HEK293 (cell line): ENCODE measurements at regions not wholly inside any gene's neighbourhood (a gene's known extent, or its start where the extent isn't known, plus 50 kb on each side); places are given as distances from the start of the nearest gene placed in this dataset.

Experiments used
- CTCF ChIA-PET: fragments of 350-600 bp; formaldehyde crosslinking; extraction: SDS; loops from one replicate; lab custom pipeline; 2021; ENCODE audit warnings: antibody characterized with exemption; lab: Yijun Ruan, JAX
- POLR2A ChIA-PET: fragments of 300-600 bp; formaldehyde crosslinking; extraction: SDS; loops from one replicate; lab custom pipeline; 2020; ENCODE audit warnings: antibody characterized with exemption, inconsistent platforms; lab: Yijun Ruan, JAX
- H3K27ac ChIP-seq: fragments of 200-500 bp; sonication (Bioruptor generic); 2 replicates; pipeline ENCODE4 v1.5.1; 2014; ENCODE audit warnings: low read depth, low read length, control low read depth, inconsistent platforms; ENCODE audit errors: extremely low read depth
- H3K36me3 ChIP-seq, 2 experiments: fragments of 200-500 bp in 1 of 2; sonication (Bioruptor generic) in 1 of 2; 1 replicate in 1 of 2; 2 replicates in 1 of 2; pipeline ENCODE4 v1.5.1; 2014 to 2017; ENCODE audit warnings: inconsistent platforms in 2 of 2, low read length in 2 of 2; ENCODE audit not compliant: control insufficient read depth in 2 of 2, insufficient read depth in 1 of 2
- H3K4me1 ChIP-seq: fragments of 200-500 bp; sonication (Bioruptor generic); 2 replicates; pipeline ENCODE4 v1.5.1; 2014; ENCODE audit warnings: mild to moderate bottlenecking, low read length, inconsistent platforms; ENCODE audit not compliant: control insufficient read depth, insufficient read depth
- H3K4me3 ChIP-seq: 2 replicates; pipeline ENCODE4 v1.5.1; 2011; ENCODE audit warnings: low read depth, mild to moderate bottlenecking, control low read depth, low read length, moderate library complexity
- H3K9me3 ChIP-seq: fragments of 200-500 bp; sonication (Bioruptor generic); 2 replicates; pipeline ENCODE4 v1.5.1; 2014; ENCODE audit warnings: low read depth, low read length, inconsistent platforms; ENCODE audit not compliant: control insufficient read depth, insufficient read depth
- BCL11A ChIP-seq: fragments of 450-650 bp; formaldehyde crosslinking; IDR thresholded peaks from 2 replicates; pipeline ENCODE4 v1.5.1; 2016; ENCODE audit warnings: low read depth, missing biosample characterization, missing genetic modification characterization
- EGR2 ChIP-seq: fragments of 450-650 bp; formaldehyde crosslinking; IDR thresholded peaks from 2 replicates; pipeline ENCODE4 v1.5.1; 2016; ENCODE audit warnings: low read depth, missing biosample characterization, missing genetic modification characterization
- OVOL3 ChIP-seq: fragments of 450-650 bp; formaldehyde crosslinking; IDR thresholded peaks from 2 replicates; pipeline ENCODE4 v1.5.1; 2016; ENCODE audit warnings: missing biosample characterization, missing genetic modification characterization
- SCRT2 ChIP-seq: fragments of 450-650 bp; formaldehyde crosslinking; IDR thresholded peaks from 2 replicates; pipeline ENCODE4 v1.5.1; 2016; ENCODE audit warnings: missing biosample characterization, missing genetic modification characterization
- SP3 ChIP-seq: fragments of 450-650 bp; formaldehyde crosslinking; IDR thresholded peaks from 2 replicates; pipeline ENCODE4 v1.5.1; 2016; ENCODE audit warnings: missing biosample characterization, missing genetic modification characterization
- WT1 ChIP-seq: fragments of 450-650 bp; formaldehyde crosslinking; IDR thresholded peaks from 2 replicates; pipeline ENCODE4 v1.5.1; 2016; ENCODE audit warnings: missing biosample characterization, missing genetic modification characterization
- ZEB2 ChIP-seq: fragments of 450-650 bp; formaldehyde crosslinking; IDR thresholded peaks from 2 replicates; pipeline ENCODE4 v1.5.1; 2016; ENCODE audit warnings: missing biosample characterization, missing genetic modification characterization
- ZFHX2 ChIP-seq: fragments of 450-650 bp; formaldehyde crosslinking; conservative IDR thresholded peaks from 2 replicates; pipeline ENCODE4 v1.5.1; 2016; ENCODE audit warnings: missing biosample characterization, missing genetic modification characterization
- ZFP41 ChIP-seq: fragments of 450-650 bp; formaldehyde crosslinking; IDR thresholded peaks from 2 replicates; pipeline ENCODE4 v1.5.1; 2016; ENCODE audit warnings: missing biosample characterization, missing genetic modification characterization, borderline replicate concordance
- ZNF132 ChIP-seq: fragments of 450-650 bp; formaldehyde crosslinking; IDR thresholded peaks from 2 replicates; pipeline ENCODE4 v1.5.1; 2017; ENCODE audit warnings: missing biosample characterization, missing genetic modification characterization, borderline replicate concordance
- ZNF2 ChIP-seq: fragments of 450-650 bp; formaldehyde crosslinking; IDR thresholded peaks from 2 replicates; pipeline ENCODE4 v1.5.1; 2016; ENCODE audit warnings: missing biosample characterization, missing genetic modification characterization
- ZNF366 ChIP-seq: fragments of 450-650 bp; formaldehyde crosslinking; conservative IDR thresholded peaks from 2 replicates; pipeline ENCODE4 v1.5.1; 2016; ENCODE audit warnings: missing biosample characterization, missing genetic modification characterization
- ZNF529 ChIP-seq: fragments of 450-650 bp; formaldehyde crosslinking; IDR thresholded peaks from 2 replicates; pipeline ENCODE4 v1.5.1; 2017; ENCODE audit warnings: missing genetic modification characterization, missing biosample characterization; ENCODE audit not compliant: insufficient replicate concordance
- ZNF610 ChIP-seq: fragments of 450-650 bp; formaldehyde crosslinking; IDR thresholded peaks from 2 replicates; pipeline ENCODE4 v1.5.1; 2016; ENCODE audit warnings: missing biosample characterization, missing genetic modification characterization, borderline replicate concordance
- ZNF623 ChIP-seq: fragments of 450-650 bp; formaldehyde crosslinking; IDR thresholded peaks from 2 replicates; pipeline ENCODE4 v1.5.1; 2016; ENCODE audit warnings: missing biosample characterization, missing genetic modification characterization
- ZNF837 ChIP-seq: fragments of 450-650 bp; formaldehyde crosslinking; IDR thresholded peaks from 2 replicates; pipeline ENCODE4 v1.5.1; 2016; ENCODE audit warnings: missing biosample characterization, missing genetic modification characterization
- TF ChIP-seq, protein P1 (sequence below): fragments of 450-650 bp; formaldehyde crosslinking; IDR thresholded peaks from 2 replicates; pipeline ENCODE4 v1.5.0; 2017; ENCODE audit warnings: missing biosample characterization, missing genetic modification characterization, borderline replicate concordance
- TF ChIP-seq, protein P2 (sequence below): fragments of 450-650 bp; formaldehyde crosslinking; IDR thresholded peaks from 2 replicates; pipeline ENCODE4 v1.5.1; 2016; ENCODE audit warnings: missing biosample characterization, missing genetic modification characterization, borderline replicate concordance
- TF ChIP-seq, protein P3 (sequence below): fragments of 450-650 bp; formaldehyde crosslinking; IDR thresholded peaks from 2 replicates; pipeline ENCODE4 v1.5.1; 2016; ENCODE audit warnings: missing biosample characterization, missing genetic modification characterization
- TF ChIP-seq, protein P4 (sequence below): fragments of 450-650 bp; formaldehyde crosslinking; IDR thresholded peaks from 2 replicates; pipeline ENCODE4; 2016; ENCODE audit warnings: missing biosample characterization, missing genetic modification characterization
- TF ChIP-seq, protein P5 (sequence below): fragments of 450-650 bp; formaldehyde crosslinking; IDR thresholded peaks from 2 replicates; pipeline ENCODE4 v1.5.1; 2016; ENCODE audit warnings: missing biosample characterization, missing genetic modification characterization

DNA sequence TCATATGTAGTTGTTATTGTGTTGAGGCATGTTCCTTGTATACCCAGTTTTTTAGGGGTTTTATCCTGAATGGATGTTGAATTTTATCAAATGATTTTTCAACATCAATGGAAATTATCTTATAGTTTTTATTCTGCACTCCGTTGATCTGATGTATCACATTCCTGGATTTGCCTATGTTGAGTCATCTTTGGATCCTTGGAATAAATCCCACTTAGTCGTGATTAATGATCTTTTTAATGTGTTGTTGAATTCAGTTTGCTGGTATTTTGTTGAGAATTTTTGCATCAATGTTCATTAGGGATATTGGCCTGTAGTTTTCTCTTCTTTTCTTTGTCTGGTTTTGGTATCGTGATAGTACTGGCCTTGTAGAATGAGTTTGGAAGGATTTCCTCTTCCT is 648.6 kb upstream of the GRM3 start:
- no peak overlapping the region for H3K27ac ChIP-seq
- CTCF ChIA-PET: no interaction called here
- no peaks in the 10 kb centered on the region for H3K36me3 ChIP-seq
- H3K4me1 ChIP-seq: no peaks in the 10 kb centered on the region
- H3K9me3 ChIP-seq: no peaks in the 10 kb centered on the region
- H3K4me3 ChIP-seq: no peak overlapping the region
- no peak for TF ChIP-seq SP3 (tag by site-specific recombination)
- no peak for TF ChIP-seq ZNF837 (tag by site-specific recombination)
- TF ChIP-seq, protein P1, sequence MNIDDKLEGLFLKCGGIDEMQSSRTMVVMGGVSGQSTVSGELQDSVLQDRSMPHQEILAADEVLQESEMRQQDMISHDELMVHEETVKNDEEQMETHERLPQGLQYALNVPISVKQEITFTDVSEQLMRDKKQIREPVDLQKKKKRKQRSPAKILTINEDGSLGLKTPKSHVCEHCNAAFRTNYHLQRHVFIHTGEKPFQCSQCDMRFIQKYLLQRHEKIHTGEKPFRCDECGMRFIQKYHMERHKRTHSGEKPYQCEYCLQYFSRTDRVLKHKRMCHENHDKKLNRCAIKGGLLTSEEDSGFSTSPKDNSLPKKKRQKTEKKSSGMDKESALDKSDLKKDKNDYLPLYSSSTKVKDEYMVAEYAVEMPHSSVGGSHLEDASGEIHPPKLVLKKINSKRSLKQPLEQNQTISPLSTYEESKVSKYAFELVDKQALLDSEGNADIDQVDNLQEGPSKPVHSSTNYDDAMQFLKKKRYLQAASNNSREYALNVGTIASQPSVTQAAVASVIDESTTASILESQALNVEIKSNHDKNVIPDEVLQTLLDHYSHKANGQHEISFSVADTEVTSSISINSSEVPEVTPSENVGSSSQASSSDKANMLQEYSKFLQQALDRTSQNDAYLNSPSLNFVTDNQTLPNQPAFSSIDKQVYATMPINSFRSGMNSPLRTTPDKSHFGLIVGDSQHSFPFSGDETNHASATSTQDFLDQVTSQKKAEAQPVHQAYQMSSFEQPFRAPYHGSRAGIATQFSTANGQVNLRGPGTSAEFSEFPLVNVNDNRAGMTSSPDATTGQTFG (tag by site-specific recombination): no peak
- TF ChIP-seq, protein P2, sequence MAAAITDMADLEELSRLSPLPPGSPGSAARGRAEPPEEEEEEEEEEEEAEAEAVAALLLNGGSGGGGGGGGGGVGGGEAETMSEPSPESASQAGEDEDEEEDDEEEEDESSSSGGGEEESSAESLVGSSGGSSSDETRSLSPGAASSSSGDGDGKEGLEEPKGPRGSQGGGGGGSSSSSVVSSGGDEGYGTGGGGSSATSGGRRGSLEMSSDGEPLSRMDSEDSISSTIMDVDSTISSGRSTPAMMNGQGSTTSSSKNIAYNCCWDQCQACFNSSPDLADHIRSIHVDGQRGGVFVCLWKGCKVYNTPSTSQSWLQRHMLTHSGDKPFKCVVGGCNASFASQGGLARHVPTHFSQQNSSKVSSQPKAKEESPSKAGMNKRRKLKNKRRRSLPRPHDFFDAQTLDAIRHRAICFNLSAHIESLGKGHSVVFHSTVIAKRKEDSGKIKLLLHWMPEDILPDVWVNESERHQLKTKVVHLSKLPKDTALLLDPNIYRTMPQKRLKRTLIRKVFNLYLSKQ (tag by site-specific recombination): no peak
- TF ChIP-seq OVOL3 (tag by site-specific recombination): no peak
- TF ChIP-seq, protein P3, sequence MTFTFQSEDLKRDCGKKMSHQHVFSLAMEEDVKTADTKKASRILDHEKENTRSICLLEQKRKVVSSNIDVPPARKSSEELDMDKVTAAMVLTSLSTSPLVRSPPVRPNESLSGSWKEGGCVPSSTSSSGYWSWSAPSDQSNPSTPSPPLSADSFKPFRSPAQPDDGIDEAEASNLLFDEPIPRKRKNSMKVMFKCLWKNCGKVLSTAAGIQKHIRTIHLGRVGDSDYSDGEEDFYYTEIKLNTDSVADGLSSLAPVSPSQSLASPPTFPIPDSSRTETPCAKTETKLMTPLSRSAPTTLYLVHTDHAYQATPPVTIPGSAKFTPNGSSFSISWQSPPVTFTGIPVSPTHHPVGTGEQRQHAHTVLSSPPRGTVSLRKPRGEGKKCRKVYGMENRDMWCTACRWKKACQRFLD: no peak
- TF ChIP-seq ZFP41 (tag by site-specific recombination): no peak
- TF ChIP-seq ZNF2 (tag by site-specific recombination): no peak
- TF ChIP-seq ZNF366 (tag by site-specific recombination): no peak
- TF ChIP-seq SCRT2 (tag by site-specific recombination): no peak
- no peak for TF ChIP-seq ZNF610 (tag by site-specific recombination)
- no peak for TF ChIP-seq ZNF623 (tag by site-specific recombination)
- POLR2A ChIA-PET: no interaction called here

DNA sequence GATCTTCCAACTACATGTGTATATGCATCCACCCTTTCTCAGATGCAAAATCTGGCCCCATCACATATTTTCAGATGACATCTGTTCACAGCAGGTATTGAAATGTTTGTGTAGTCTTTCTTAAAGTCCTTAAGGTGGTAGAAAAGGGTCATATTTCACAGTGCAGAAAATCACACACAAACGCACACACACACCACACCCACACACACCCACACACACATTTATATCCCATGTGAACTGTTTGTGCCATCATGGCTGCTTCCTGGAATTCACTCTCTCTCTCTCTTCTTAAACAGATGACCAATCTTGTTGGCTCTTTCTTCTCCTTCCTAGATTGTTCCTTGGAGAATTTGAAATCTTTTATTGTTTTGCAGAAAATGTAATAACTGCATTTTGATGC is 663.0 kb upstream of the GRM3 start:
- Histone ChIP-seq H3K9me3 (no peaks in the 10 kb centered on the region), H3K4me3 (no peak overlapping the region)
- TF ChIP-seq BCL11A (no peak), EGR2 (peak; percentile 68; the same call in 1 of the 2 replicates), ZFHX2 (tag by site-specific recombination) (peak; percentile 80), ZNF529 (tag by site-specific recombination) (no peak), ZNF132 (no peak), WT1 (no peak), ZEB2 (tag by site-specific recombination) (no peak)
- TF ChIP-seq, protein P4, sequence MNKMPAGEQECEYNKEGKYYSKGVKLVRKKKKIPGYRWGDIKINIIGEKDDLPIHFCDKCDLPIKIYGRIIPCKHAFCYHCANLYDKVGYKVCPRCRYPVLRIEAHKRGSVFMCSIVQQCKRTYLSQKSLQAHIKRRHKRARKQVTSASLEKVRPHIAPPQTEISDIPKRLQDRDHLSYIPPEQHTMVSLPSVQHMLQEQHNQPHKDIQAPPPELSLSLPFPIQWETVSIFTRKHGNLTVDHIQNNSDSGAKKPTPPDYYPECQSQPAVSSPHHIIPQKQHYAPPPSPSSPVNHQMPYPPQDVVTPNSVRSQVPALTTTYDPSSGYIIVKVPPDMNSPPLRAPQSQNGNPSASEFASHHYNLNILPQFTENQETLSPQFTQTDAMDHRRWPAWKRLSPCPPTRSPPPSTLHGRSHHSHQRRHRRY: no peak
- TF ChIP-seq, protein P5, sequence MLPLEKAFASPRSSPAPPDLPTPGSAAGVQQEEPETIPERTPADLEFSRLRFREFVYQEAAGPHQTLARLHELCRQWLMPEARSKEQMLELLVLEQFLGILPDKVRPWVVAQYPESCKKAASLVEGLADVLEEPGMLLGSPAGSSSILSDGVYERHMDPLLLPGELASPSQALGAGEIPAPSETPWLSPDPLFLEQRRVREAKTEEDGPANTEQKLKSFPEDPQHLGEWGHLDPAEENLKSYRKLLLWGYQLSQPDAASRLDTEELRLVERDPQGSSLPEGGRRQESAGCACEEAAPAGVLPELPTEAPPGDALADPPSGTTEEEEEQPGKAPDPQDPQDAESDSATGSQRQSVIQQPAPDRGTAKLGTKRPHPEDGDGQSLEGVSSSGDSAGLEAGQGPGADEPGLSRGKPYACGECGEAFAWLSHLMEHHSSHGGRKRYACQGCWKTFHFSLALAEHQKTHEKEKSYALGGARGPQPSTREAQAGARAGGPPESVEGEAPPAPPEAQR (tag by site-specific recombination): no peak
- TF ChIP-seq, all 188 proteins: peak for 2
- ChIA-PET POLR2A (no interaction called here), CTCF (no interaction called here)
- Histone ChIP-seq H3K36me3 (no peaks in the 10 kb centered on the region), H3K4me1 (no peaks in the 10 kb centered on the region), H3K27ac (no peak overlapping the region)
